ENCODE measurements at regions not wholly inside any gene's neighbourhood (a gene's known extent, or its start where the extent isn't known, plus 50 kb on each side); places are given as distances from the start of the nearest gene placed in this dataset.

DNA sequence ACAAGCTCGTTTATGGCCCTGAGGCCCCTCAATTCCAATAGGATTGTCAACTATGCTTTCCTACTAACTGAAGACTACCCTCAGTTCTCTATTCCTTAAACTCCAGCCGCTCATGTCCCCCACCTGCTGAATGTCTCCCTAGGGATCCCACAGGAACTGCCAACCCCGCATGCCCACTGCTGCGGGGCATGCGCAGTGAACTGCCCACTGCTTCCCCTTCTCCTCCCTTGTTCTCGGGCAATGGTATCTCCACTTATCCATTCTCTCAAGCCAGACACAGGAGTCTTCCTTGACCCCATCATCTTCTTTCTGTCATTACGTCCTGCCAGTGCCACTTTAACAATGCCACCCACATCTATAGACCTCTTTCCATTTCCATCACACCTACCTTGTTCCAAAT lies 90.0 kb downstream of the FGF18 start:
- no peak for DNase-seq
- TF ChIP-seq, protein P1, sequence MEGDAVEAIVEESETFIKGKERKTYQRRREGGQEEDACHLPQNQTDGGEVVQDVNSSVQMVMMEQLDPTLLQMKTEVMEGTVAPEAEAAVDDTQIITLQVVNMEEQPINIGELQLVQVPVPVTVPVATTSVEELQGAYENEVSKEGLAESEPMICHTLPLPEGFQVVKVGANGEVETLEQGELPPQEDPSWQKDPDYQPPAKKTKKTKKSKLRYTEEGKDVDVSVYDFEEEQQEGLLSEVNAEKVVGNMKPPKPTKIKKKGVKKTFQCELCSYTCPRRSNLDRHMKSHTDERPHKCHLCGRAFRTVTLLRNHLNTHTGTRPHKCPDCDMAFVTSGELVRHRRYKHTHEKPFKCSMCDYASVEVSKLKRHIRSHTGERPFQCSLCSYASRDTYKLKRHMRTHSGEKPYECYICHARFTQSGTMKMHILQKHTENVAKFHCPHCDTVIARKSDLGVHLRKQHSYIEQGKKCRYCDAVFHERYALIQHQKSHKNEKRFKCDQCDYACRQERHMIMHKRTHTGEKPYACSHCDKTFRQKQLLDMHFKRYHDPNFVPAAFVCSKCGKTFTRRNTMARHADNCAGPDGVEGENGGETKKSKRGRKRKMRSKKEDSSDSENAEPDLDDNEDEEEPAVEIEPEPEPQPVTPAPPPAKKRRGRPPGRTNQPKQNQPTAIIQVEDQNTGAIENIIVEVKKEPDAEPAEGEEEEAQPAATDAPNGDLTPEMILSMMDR (IDR thresholded peaks at IDR 0.05), result no peak
- 88 to 93% (median 91%) methylated on average over 7 of the region's 7 CpGs for WGBS, 3 donors
- no peak overlapping the region for H3K4me3 ChIP-seq
- no peaks in the 10 kb centered on the region for H3K9me3 ChIP-seq
- no peak for ATAC-seq
- peaks cover 0 to 7% (median 0%) of the 10 kb centered on the region in 3 donors for H3K27me3 ChIP-seq (ENCODE audit: insufficient read depth in 3 of 3, low read length in 2 of 3)
- no peaks in the 10 kb centered on the region for H3K4me1 ChIP-seq
- H3K27ac ChIP-seq, result no peak overlapping the region
- intact Hi-C loops (cut with DNase I), result no loop called here
- H3K36me3 ChIP-seq (ENCODE audit: insufficient read depth in 1 of 2, low read depth in 1 of 2), result no peaks in the 10 kb centered on the region

GRCh38 chr5:171512397-171512796 lies 93.0 kb downstream of the FGF18 start:
- 87 to 92% (median 90%) methylated on average over 5 of the region's 5 CpGs for WGBS, 3 donors
- TF ChIP-seq, protein P1 (IDR thresholded peaks at IDR 0.05), result no peak
- ATAC-seq, result no peak

DNA sequence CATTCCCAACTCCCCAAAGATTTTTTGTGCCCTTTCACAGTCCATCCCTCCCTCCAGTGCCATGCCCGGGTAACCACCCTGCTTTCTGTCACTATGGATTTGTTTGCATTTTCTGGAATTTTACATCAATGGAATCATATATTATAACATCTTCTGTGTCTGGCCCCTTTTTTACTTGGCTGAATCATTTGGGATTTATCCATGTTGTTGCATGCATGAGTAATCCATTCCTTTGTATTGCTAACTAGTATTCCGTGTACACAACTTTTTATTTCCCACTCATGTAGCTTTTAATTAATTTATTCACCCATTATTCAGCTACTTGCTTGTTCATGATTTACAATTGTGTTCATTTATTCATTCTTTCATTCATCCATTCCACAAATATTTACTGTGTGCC lies 94.1 kb downstream of the FGF18 start:
- intact Hi-C loops (cut with DNase I), result no loop called here
- TF ChIP-seq, protein P1 (IDR thresholded peaks at IDR 0.05), result no peak

More at GRCh38 chr5:171512397-171512796, 93.0 kb downstream of the FGF18 start:
- Histone ChIP-seq H3K27ac (no peak overlapping the region), H3K36me3 (ENCODE audit: insufficient read depth in 1 of 2, low read depth in 1 of 2) (no peaks in the 10 kb centered on the region), H3K27me3 (ENCODE audit: insufficient read depth in 3 of 3, low read length in 2 of 3) (peaks cover 0 to 7% (median 0%) of the 10 kb centered on the region in 3 donors), H3K4me1 (no peaks in the 10 kb centered on the region), H3K4me3 (no peak overlapping the region), H3K9me3 (no peaks in the 10 kb centered on the region)
- intact Hi-C loops (cut with DNase I), result no loop called here
- no peak for DNase-seq

GRCh38 chr5:171518916-171519315 lies 99.5 kb downstream of the FGF18 start:
- TF ChIP-seq, protein P1 (IDR thresholded peaks at IDR 0.05), result no peak
- 96 to 97% (median 97%) methylated on average over 12 to 13 of the region's 13 CpGs for WGBS, 3 donors
- Histone ChIP-seq H3K36me3 (ENCODE audit: insufficient read depth in 1 of 2, low read depth in 1 of 2) (no peaks in the 10 kb centered on the region), H3K4me1 (no peaks in the 10 kb centered on the region), H3K4me3 (no peak overlapping the region), H3K27ac (no peak overlapping the region), H3K27me3 (ENCODE audit: insufficient read depth in 3 of 3, low read length in 2 of 3) (no peaks in the 10 kb centered on the region), H3K9me3 (no peaks in the 10 kb centered on the region)
- intact Hi-C loops (cut with DNase I), result no loop called here
- DNase-seq (no peak), ATAC-seq (no peak)

More for the DNA sequence above, 94.1 kb downstream of the FGF18 start:
- H3K4me1 ChIP-seq, result no peaks in the 10 kb centered on the region
- WGBS, 3 donors, result 66 to 79% (median 73%) methylated on average over 2 of the region's 2 CpGs
- no peak overlapping the region for H3K27ac ChIP-seq
- DNase-seq (no peak), ATAC-seq (no peak)
- no peaks in the 10 kb centered on the region for H3K9me3 ChIP-seq
- H3K36me3 ChIP-seq (ENCODE audit: insufficient read depth in 1 of 2, low read depth in 1 of 2), result no peaks in the 10 kb centered on the region
- no peak overlapping the region for H3K4me3 ChIP-seq
- peaks cover 0 to 7% (median 0%) of the 10 kb centered on the region in 3 donors for H3K27me3 ChIP-seq (ENCODE audit: insufficient read depth in 3 of 3, low read length in 2 of 3)
